Caco-2 (cell line): ENCODE measurements at regions not wholly inside any gene's neighbourhood (a gene's known extent, or its start where the extent isn't known, plus 50 kb on each side); places are given as distances from the start of the nearest gene placed in this dataset.

Experiments used
- BruUV-seq: library from RNA; stranded (reverse); fragments of 400-500 nt; replicated peaks from 2 replicates; lab custom pipeline; 2021; lab: Mats Ljungman, UMichigan
- CTCF ChIA-PET: fragments of 300-600 bp; sonication (Branson Sonifier 250); formaldehyde crosslinking; loops from one replicate; lab custom pipeline; 2022; ENCODE audit warnings: antibody characterized with exemption; lab: Charles Lee
- POLR2A ChIA-PET: fragments of 300-600 bp; sonication (Branson Sonifier 250); formaldehyde crosslinking; loops from one replicate; lab custom pipeline; 2022; ENCODE audit warnings: antibody characterized with exemption; lab: Charles Lee
- DNase-seq, 2 experiments: peaks; one replicate each; pipeline versions ENCODE4 v3.0.0 to v3.0.0-alpha.2; 2020 to 2022
- H3K27me3 ChIP-seq: replicated peaks from 2 replicates; pipeline ENCODE4 v1.6.0; 2011; ENCODE audit warnings: low read length; ENCODE audit not compliant: control insufficient read depth, insufficient read depth
- H3K36me3 ChIP-seq: 2 replicates; pipeline ENCODE4 v1.5.1; 2011; ENCODE audit warnings: low read length; ENCODE audit not compliant: control insufficient read depth, insufficient read depth
- H3K4me1 ChIP-seq: fragments of 250-450 bp; sonication (Bioruptor Pico); 2 replicates; pipeline ENCODE4 v1.5.1; 2020; ENCODE audit warnings: mild to moderate bottlenecking
- H3K4me3 ChIP-seq: 2 replicates; pipeline ENCODE4 v1.5.1; 2011; ENCODE audit warnings: low read depth, mild to moderate bottlenecking, control low read depth, low read length
- H3K9me3 ChIP-seq: fragments of 250-450 bp; sonication (Bioruptor Pico); 2 replicates; pipeline ENCODE4 v1.5.1; 2020; ENCODE audit warnings: mild to moderate bottlenecking, moderate library complexity
- H3K27ac Mint-ChIP-seq: one replicate; pipeline ENCODE4 v1.8.0; 2022; ENCODE audit warnings: mixed read lengths; ENCODE audit not compliant: unreplicated experiment
- H3K27me3 Mint-ChIP-seq: one replicate; pipeline ENCODE4 v1.8.0; 2022; ENCODE audit warnings: mixed read lengths; ENCODE audit not compliant: insufficient read depth, unreplicated experiment
- H3K36me3 Mint-ChIP-seq: one replicate; pipeline ENCODE4 v1.8.0; 2022; ENCODE audit warnings: mild to moderate bottlenecking, mixed read lengths; ENCODE audit not compliant: insufficient read depth, unreplicated experiment
- H3K4me1 Mint-ChIP-seq: one replicate; pipeline ENCODE4 v1.8.0; 2022; ENCODE audit warnings: low read depth, mixed read lengths; ENCODE audit not compliant: unreplicated experiment
- H3K4me3 Mint-ChIP-seq: one replicate; pipeline ENCODE4 v1.8.0; 2022; ENCODE audit warnings: mild to moderate bottlenecking, moderate library complexity, mixed read lengths; ENCODE audit not compliant: unreplicated experiment
- H3K9me3 Mint-ChIP-seq: one replicate; pipeline ENCODE4 v1.8.0; 2022; ENCODE audit warnings: mixed read lengths; ENCODE audit not compliant: unreplicated experiment
- intact Hi-C: fragments of 100-400 bp; cut with micrococcal nuclease; formaldehyde crosslinking; loops from one replicate; pipeline ENCODE4 v1.10.0; 2022; ENCODE audit not compliant: unreplicated experiment
- TF ChIP-seq, protein P1 (sequence below), 2 experiments: fragments of 200-600 bp in 1 of 2; IDR thresholded peaks; 1 replicate in 1 of 2; 2 replicates in 1 of 2; pipeline versions ENCODE4 v1.5.1 to v1.8.0; 2011 to 2022; ENCODE audit warnings: antibody characterized with exemption in 1 of 2, control low read depth in 1 of 2, inconsistent platforms in 1 of 2, low read depth in 1 of 2, low read length in 1 of 2, mild to moderate bottlenecking in 1 of 2, moderate library complexity in 1 of 2; ENCODE audit not compliant: insufficient read depth in 1 of 2, severe bottlenecking in 1 of 2, unreplicated experiment in 1 of 2

GRCh38 chr22:17281440-17281841 lies 62.2 kb upstream of the ADA2 start:
- no TSS peak for BruUV-seq
- POLR2A ChIA-PET, result no interaction called here

GRCh38 chr22:17281026-17281425 lies 61.8 kb upstream of the ADA2 start:
- Mint-ChIP-seq H3K4me3 (no peak overlapping the region), H3K4me1 (no peaks in the 10 kb centered on the region), H3K27ac (no peak overlapping the region), H3K36me3 (no peaks in the 10 kb centered on the region), H3K9me3 (no peaks in the 10 kb centered on the region), H3K27me3 (peaks cover 5% of the 10 kb centered on the region)
- Histone ChIP-seq H3K4me3 (no peak overlapping the region), H3K27me3 (no peaks in the 10 kb centered on the region; the same call in 1 of the 2 replicates), H3K36me3 (no peaks in the 10 kb centered on the region), H3K4me1 (no peaks in the 10 kb centered on the region), H3K9me3 (no peaks in the 10 kb centered on the region)
- no peak for DNase-seq
- intact Hi-C loops, result no loop called here
- ChIA-PET CTCF (interaction anchor here (0.6 kb wide), 1 partner anchor 17 kb away, joined by 3 read pairs; no protein-coding TSS in a partner anchor), POLR2A (no interaction called here)
- BruUV-seq, result no TSS peak
- TF ChIP-seq, protein P1, sequence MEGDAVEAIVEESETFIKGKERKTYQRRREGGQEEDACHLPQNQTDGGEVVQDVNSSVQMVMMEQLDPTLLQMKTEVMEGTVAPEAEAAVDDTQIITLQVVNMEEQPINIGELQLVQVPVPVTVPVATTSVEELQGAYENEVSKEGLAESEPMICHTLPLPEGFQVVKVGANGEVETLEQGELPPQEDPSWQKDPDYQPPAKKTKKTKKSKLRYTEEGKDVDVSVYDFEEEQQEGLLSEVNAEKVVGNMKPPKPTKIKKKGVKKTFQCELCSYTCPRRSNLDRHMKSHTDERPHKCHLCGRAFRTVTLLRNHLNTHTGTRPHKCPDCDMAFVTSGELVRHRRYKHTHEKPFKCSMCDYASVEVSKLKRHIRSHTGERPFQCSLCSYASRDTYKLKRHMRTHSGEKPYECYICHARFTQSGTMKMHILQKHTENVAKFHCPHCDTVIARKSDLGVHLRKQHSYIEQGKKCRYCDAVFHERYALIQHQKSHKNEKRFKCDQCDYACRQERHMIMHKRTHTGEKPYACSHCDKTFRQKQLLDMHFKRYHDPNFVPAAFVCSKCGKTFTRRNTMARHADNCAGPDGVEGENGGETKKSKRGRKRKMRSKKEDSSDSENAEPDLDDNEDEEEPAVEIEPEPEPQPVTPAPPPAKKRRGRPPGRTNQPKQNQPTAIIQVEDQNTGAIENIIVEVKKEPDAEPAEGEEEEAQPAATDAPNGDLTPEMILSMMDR (IDR thresholded peaks at IDR 0.05; ENCODE audit: insufficient read depth in 1 of 2, low read depth in 1 of 2, low read length in 1 of 2, severe bottlenecking in 1 of 2, unreplicated experiment in 1 of 2), result no peak

More at GRCh38 chr22:17281440-17281841, 62.2 kb upstream of the ADA2 start:
- Mint-ChIP-seq H3K27ac (no peak overlapping the region), H3K9me3 (no peaks in the 10 kb centered on the region), H3K4me3 (no peak overlapping the region), H3K4me1 (no peaks in the 10 kb centered on the region), H3K27me3 (peaks cover 5% of the 10 kb centered on the region), H3K36me3 (no peaks in the 10 kb centered on the region)
- TF ChIP-seq, protein P1 (IDR thresholded peaks at IDR 0.05; ENCODE audit: insufficient read depth in 1 of 2, low read depth in 1 of 2, low read length in 1 of 2, severe bottlenecking in 1 of 2, unreplicated experiment in 1 of 2), result no peak
- no peaks in the 10 kb centered on the region; the same call in 1 of the 2 replicates for H3K27me3 ChIP-seq
- no peaks in the 10 kb centered on the region for H3K36me3 ChIP-seq
- DNase-seq, result no peak
- CTCF ChIA-PET, result interaction anchor here (0.6 kb wide), 1 partner anchor 16 kb away, joined by 3 read pairs; no protein-coding TSS in a partner anchor
- intact Hi-C loops, result no loop called here
- H3K4me3 ChIP-seq, result no peak overlapping the region
- no peaks in the 10 kb centered on the region for H3K9me3 ChIP-seq
- no peaks in the 10 kb centered on the region for H3K4me1 ChIP-seq

DNA sequence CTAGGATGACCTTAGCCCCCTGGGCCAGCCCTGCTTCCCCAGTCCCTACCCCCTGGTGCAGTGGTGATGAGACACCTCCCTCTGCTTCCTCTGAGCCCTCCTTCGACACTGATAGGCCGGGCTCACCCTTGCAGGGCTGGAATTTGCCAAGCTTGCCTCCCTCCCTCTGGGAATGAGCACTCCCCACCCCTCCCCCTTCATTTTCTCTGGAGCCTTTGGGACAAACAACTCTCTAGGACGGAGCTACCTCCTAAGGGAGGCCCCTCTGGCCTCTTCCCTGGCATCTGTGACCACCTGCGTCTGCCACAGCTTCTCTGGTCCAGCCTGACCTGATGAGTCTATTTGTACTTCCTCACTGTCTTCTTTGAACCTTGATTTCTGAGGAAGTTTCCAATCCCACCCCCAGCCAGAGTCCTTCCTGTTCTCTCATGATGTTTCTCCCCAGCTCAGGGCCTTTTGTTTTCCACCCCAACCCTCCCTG lies 53.3 kb upstream of the ADA2 start:
- Mint-ChIP-seq H3K27ac (no peak overlapping the region), H3K9me3 (no peaks in the 10 kb centered on the region), H3K4me3 (no peak overlapping the region), H3K27me3 (no peaks in the 10 kb centered on the region), H3K4me1 (no peaks in the 10 kb centered on the region), H3K36me3 (no peaks in the 10 kb centered on the region)
- H3K4me3 ChIP-seq, result no peak overlapping the region
- POLR2A ChIA-PET, result no interaction called here
- H3K9me3 ChIP-seq, result no peaks in the 10 kb centered on the region
- no peak for DNase-seq
- H3K4me1 ChIP-seq, result peaks cover 9% of the 10 kb centered on the region
- CTCF ChIA-PET, result interaction anchor here (0.5 kb wide), 1 partner anchor 101 kb away, joined by 5 read pairs; no protein-coding TSS in a partner anchor
- no peaks in the 10 kb centered on the region for H3K27me3 ChIP-seq
- intact Hi-C loops, result no loop called here
- TF ChIP-seq, protein P1 (IDR thresholded peaks at IDR 0.05; ENCODE audit: insufficient read depth in 1 of 2, low read depth in 1 of 2, low read length in 1 of 2, severe bottlenecking in 1 of 2, unreplicated experiment in 1 of 2), result no peak
- no TSS peak for BruUV-seq
- no peaks in the 10 kb centered on the region for H3K36me3 ChIP-seq
